Chondrocyte (in vitro differentiated cells): ENCODE measurements at regions not wholly inside any gene's neighbourhood (a gene's known extent, or its start where the extent isn't known, plus 50 kb on each side); places are given as distances from the start of the nearest gene placed in this dataset.

Experiments
- DNase-seq: peaks from one replicate; pipeline ENCODE4 v3.0.0; 2021; ENCODE audit warnings: mixed read lengths, low spot score
- H3K27ac Mint-ChIP-seq: one replicate; pipeline ENCODE4 v1.8.0; 2021; ENCODE audit warnings: mild to moderate bottlenecking, moderate library complexity, mixed read lengths; ENCODE audit not compliant: unreplicated experiment
- H3K27me3 Mint-ChIP-seq: 2 replicates; pipeline ENCODE4 v1.8.0; 2021; ENCODE audit warnings: low read depth, mixed read lengths
- H3K36me3 Mint-ChIP-seq: 2 replicates; pipeline ENCODE4 v1.8.0; 2021; ENCODE audit warnings: low read depth, mixed read lengths
- H3K4me1 Mint-ChIP-seq: 2 replicates; pipeline ENCODE4 v1.8.0; 2021; ENCODE audit warnings: low read depth, mild to moderate bottlenecking, mixed read lengths
- H3K4me3 Mint-ChIP-seq: one replicate; pipeline ENCODE4 v1.8.0; 2021; ENCODE audit warnings: mild to moderate bottlenecking, moderate library complexity, mixed read lengths; ENCODE audit not compliant: unreplicated experiment
- H3K9me3 Mint-ChIP-seq: 2 replicates; pipeline ENCODE4 v1.8.0; 2021; ENCODE audit warnings: low read depth, mixed read lengths
- CTCF ChIP-seq: fragments of 200-600 bp; sonication (generic); IDR thresholded peaks from 2 replicates; pipeline ENCODE4 v1.5.0; 2021; ENCODE audit warnings: antibody characterized with exemption, mild to moderate bottlenecking, moderate library complexity

DNA sequence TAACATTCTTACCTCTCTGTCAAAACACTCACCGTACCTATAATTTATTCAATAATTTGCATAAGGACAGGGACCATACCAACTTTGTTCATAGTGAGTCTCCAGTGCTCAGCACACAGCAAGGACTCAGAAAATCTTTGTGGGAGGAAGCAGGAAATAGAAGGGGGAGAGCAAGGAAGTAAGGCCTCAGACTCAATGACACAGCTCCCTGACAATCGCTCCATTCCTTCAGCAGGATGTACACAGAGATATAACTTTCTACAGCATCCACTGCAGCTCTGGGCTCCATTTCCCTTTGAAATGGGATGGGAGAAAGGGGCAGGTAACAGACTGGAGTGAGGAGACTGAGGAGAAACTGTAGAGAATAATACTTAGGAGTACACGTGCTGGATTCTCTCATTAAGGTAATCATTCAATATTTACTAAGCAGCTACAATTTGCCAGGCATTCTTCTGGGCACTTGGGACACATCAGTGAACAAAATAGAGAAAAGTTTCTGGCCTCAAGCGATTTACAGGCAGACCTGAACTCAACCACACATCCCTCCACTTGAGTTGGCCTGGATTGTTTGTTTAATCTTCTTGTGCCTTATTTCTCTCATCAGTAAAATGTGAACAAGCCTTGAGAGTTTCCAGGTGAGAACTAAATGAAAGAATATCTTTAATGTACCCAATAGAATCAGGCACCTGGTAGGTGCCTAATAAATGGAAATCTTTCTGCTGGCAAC lies 330.3 kb upstream of the THBS1 start:
- Mint-ChIP-seq H3K4me1 (peaks cover 26% of the 10 kb centered on the region), H3K27me3 (no peaks in the 10 kb centered on the region), H3K4me3 (no peak overlapping the region), H3K9me3 (no peaks in the 10 kb centered on the region), H3K27ac (no peak overlapping the region), H3K36me3 (no peaks in the 10 kb centered on the region)
- no peak for TF ChIP-seq CTCF
- no peak for DNase-seq

- Mint-ChIP-seq H3K9me3 (no peaks in the 10 kb centered on the region), H3K27me3 (no peaks in the 10 kb centered on the region), H3K4me1 (peaks cover 26% of the 10 kb centered on the region), H3K27ac (no peak overlapping the region), H3K36me3 (no peaks in the 10 kb centered on the region), H3K4me3 (no peak overlapping the region)
- TF ChIP-seq CTCF, result no peak
- no peak for DNase-seq
These were observed 329.3 kb upstream of the THBS1 start for GRCh38 chr15:39251413-39252133.

- TF ChIP-seq CTCF, result no peak
- Mint-ChIP-seq H3K9me3 (no peaks in the 10 kb centered on the region), H3K36me3 (no peaks in the 10 kb centered on the region), H3K4me1 (peaks cover 26% of the 10 kb centered on the region), H3K4me3 (no peak overlapping the region), H3K27me3 (no peaks in the 10 kb centered on the region), H3K27ac (no peak overlapping the region)
- no peak for DNase-seq
These were observed 328.8 kb upstream of the THBS1 start for GRCh38 chr15:39252134-39252470.

DNA sequence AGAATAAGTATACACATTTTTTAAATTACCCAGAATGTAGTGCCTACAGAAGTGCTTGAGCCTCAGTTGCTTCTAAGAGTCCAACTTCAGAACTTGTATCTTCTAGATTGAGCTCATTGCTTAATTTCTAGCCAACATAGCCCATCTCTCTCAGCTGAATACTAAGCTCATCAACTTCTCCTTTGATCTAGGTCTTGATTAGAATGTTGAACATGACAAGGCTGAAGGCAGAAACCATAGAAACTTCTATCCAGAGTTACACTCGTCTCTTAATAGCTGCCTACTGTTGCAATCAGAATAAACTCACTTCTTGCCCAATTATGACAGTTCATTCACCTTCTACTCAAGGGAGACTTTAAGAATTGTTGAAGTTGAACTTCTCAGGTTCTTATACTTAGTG lies 327.3 kb upstream of the THBS1 start:
- H3K27ac Mint-ChIP-seq, result no peak overlapping the region
- no peaks in the 10 kb centered on the region for H3K36me3 Mint-ChIP-seq
- DNase-seq, result no peak
- no peaks in the 10 kb centered on the region for H3K27me3 Mint-ChIP-seq
- no peaks in the 10 kb centered on the region for H3K9me3 Mint-ChIP-seq
- TF ChIP-seq CTCF, result no peak
- no peak overlapping the region for H3K4me3 Mint-ChIP-seq
- H3K4me1 Mint-ChIP-seq, result peaks cover 16% of the 10 kb centered on the region

DNA sequence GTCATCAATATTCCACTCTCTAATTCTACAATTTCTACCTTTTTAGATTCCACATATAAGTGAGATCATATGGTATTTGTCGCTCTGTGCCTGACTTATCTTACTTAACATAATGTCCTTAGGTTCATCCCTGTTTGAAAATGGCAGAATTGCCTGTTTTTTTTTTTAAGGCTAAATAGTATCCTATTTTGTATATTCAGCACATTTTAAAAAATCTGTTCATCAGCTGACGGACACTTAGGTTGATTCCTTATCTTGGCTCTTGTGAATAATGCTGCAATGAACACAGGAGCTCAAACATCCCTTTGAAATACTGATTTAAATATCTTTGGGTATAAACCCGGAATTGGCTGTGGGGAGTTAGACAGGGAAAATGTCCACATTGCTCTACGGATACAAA lies 326.7 kb upstream of the THBS1 start:
- Mint-ChIP-seq H3K9me3 (no peaks in the 10 kb centered on the region), H3K4me3 (no peak overlapping the region), H3K4me1 (peaks cover 16% of the 10 kb centered on the region), H3K27me3 (no peaks in the 10 kb centered on the region), H3K36me3 (no peaks in the 10 kb centered on the region), H3K27ac (no peak overlapping the region)
- no peak for TF ChIP-seq CTCF
- no peak for DNase-seq
